AG09309 (cell line): ENCODE measurements at regions not wholly inside any gene's neighbourhood (a gene's known extent, or its start where the extent isn't known, plus 50 kb on each side); places are given as distances from the start of the nearest gene placed in this dataset.

Source experiments
- DNase-seq: peaks from one replicate; pipeline ENCODE4 v3.0.0-alpha.2; 2010; ENCODE audit warnings: low read depth
- H3K4me3 ChIP-seq: 2 replicates; pipeline ENCODE4 v1.5.1; 2011; ENCODE audit warnings: mild to moderate bottlenecking, low read depth, low read length, moderate library complexity; ENCODE audit not compliant: control insufficient read depth
- TF ChIP-seq, protein P1 (sequence below): IDR thresholded peaks from 2 replicates; pipeline ENCODE4 v1.5.1; 2011; ENCODE audit warnings: mild to moderate bottlenecking, low read depth, low read length, inconsistent platforms; ENCODE audit not compliant: insufficient read depth, control insufficient read depth; ENCODE audit errors: missing control alignments

GRCh38 chr7:82685214-82685613 is 241.6 kb upstream of the CACNA2D1 start:
- TF ChIP-seq, protein P1, sequence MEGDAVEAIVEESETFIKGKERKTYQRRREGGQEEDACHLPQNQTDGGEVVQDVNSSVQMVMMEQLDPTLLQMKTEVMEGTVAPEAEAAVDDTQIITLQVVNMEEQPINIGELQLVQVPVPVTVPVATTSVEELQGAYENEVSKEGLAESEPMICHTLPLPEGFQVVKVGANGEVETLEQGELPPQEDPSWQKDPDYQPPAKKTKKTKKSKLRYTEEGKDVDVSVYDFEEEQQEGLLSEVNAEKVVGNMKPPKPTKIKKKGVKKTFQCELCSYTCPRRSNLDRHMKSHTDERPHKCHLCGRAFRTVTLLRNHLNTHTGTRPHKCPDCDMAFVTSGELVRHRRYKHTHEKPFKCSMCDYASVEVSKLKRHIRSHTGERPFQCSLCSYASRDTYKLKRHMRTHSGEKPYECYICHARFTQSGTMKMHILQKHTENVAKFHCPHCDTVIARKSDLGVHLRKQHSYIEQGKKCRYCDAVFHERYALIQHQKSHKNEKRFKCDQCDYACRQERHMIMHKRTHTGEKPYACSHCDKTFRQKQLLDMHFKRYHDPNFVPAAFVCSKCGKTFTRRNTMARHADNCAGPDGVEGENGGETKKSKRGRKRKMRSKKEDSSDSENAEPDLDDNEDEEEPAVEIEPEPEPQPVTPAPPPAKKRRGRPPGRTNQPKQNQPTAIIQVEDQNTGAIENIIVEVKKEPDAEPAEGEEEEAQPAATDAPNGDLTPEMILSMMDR: no peak
- no peak overlapping the region for H3K4me3 ChIP-seq
- no peak for DNase-seq

GRCh38 chr7:82678716-82679115 is 235.1 kb upstream of the CACNA2D1 start:
- DNase-seq: no peak
- TF ChIP-seq, protein P1: no peak
- no peak overlapping the region for H3K4me3 ChIP-seq

DNA sequence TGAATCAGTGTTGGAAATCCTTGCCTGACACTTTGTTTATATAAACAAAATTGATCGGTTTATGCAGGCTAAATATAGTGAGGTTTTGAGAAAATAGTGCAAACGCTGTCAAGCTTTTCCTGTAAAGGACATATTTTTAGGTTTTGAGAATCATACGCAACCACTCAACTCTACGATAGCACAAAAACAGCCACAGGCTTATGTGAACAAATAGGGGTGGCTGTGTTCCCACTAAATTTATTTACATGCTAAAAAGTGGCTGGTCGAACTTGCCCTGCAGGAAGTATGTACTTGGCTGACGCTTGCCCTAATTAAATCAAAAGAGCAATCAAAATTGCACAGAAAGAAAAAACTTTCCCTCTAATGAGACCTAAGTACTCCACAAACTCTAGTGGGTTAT is 234.7 kb upstream of the CACNA2D1 start:
- TF ChIP-seq, protein P1: no peak
- DNase-seq: no peak
- H3K4me3 ChIP-seq: no peak overlapping the region

DNA sequence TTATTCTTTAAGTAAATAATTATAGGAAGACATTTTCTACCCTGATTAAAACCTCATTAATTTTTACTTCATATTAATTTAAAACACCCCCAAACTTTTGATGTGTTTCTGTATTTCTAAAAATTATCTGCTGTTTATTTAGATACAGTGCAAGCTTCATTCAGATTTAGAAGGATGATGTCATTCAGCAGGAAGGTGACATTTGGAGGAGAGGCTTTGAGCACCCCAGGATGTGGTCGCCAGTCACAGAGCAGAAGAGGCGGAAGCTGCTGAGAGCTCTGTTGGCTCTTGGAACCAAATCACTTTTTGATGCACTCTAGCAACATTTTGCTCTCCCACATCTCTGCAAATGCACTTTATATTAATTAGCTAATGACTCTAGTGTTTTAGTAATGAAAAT is 233.9 kb upstream of the CACNA2D1 start:
- TF ChIP-seq, protein P1: no peak
- DNase-seq: no peak
- H3K4me3 ChIP-seq: no peak overlapping the region

- H3K4me3 ChIP-seq: no peak overlapping the region
- TF ChIP-seq, protein P1: no peak
- no peak for DNase-seq
These were observed 233.3 kb upstream of the CACNA2D1 start for GRCh38 chr7:82676777-82677463.

GRCh38 chr7:82675396-82675795 is 231.8 kb upstream of the CACNA2D1 start:
- no peak for DNase-seq
- no peak overlapping the region for H3K4me3 ChIP-seq
- TF ChIP-seq, protein P1: no peak

DNA sequence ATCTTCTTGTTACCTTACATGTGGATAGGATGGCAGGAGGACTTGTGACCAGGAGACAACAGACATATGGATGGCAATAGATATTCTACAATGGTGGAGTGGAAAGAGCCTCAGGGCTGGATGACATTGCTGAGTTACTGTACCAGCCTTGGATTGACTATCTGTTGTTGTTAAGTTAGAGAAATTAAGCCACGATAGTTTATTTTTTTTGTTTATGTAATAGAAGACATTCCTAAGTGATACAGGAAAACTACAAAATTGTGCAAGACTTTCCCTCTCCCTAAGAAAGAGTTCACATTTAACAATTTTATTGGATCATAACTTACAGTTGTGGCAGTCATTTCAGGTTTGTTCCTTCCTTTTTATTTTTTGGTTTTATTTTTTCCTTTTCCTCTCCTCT is 230.7 kb upstream of the CACNA2D1 start:
- TF ChIP-seq, protein P1: no peak
- H3K4me3 ChIP-seq: no peak overlapping the region
- DNase-seq: no peak
